ENCODE measurements at regions not wholly inside any gene's neighbourhood (a gene's known extent, or its start where the extent isn't known, plus 50 kb on each side); places are given as distances from the start of the nearest gene placed in this dataset.
"Not testable (repeated sequence)": the region's sequence is repeated elsewhere in the genome, so short reads cannot be mapped to it uniquely, and the experiment has no call there.

DNA sequence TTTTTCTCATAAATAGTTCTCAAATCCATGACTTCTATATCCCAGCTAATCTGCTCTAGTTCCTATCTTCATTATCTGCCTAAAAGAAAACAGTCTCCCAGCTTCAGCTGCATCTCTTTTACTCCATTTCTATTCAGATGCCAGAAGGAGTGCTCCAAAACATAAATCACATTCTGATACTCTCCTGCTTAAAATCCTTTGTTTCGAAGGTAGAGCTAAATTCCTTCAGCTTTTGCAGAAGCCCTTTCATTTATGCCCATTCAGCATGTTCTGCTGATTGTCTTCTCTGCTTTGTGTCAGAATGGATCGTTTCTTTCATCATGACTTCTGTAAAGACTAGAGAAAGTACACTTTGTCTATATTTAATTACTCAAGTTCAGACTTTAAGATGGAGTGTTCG, 440.1 kb upstream of the SMIM31 start:
- Mint-ChIP-seq H3K27ac (no peak overlapping the region), H3K4me3 (no peak overlapping the region), H3K36me3 (no peaks in the 10 kb centered on the region), H3K27me3 (no peaks in the 10 kb centered on the region), H3K4me1 (no peaks in the 10 kb centered on the region), H3K9me3 (no peaks in the 10 kb centered on the region)
- ATAC-seq (ENCODE audit: low read depth): no peak
- no peak for DNase-seq
- POLR2A ChIA-PET: no interaction called here

- Mint-ChIP-seq H3K4me3 (no peak overlapping the region), H3K36me3 (no peaks in the 10 kb centered on the region), H3K27ac (no peak overlapping the region), H3K27me3 (no peaks in the 10 kb centered on the region), H3K9me3 (no peaks in the 10 kb centered on the region), H3K4me1 (no peaks in the 10 kb centered on the region)
- no peak for DNase-seq
- POLR2A ChIA-PET: no interaction called here
- ATAC-seq (ENCODE audit: low read depth): no peak
These were observed 435.6 kb upstream of the SMIM31 start for GRCh38 chr4:164318350-164318749.

GRCh38 chr4:164319688-164320087, 434.2 kb upstream of the SMIM31 start:
- no peaks in the 10 kb centered on the region for H3K4me1 Mint-ChIP-seq
- DNase-seq (no peak), ATAC-seq (ENCODE audit: low read depth) (no peak)
- no peaks in the 10 kb centered on the region for H3K36me3 Mint-ChIP-seq
- H3K4me3 Mint-ChIP-seq: no peak overlapping the region
- no peak overlapping the region for H3K27ac Mint-ChIP-seq
- POLR2A ChIA-PET: no interaction called here
- no peaks in the 10 kb centered on the region for H3K27me3 Mint-ChIP-seq
- no peaks in the 10 kb centered on the region for H3K9me3 Mint-ChIP-seq

- Mint-ChIP-seq H3K9me3 (no peaks in the 10 kb centered on the region), H3K36me3 (no peaks in the 10 kb centered on the region), H3K4me1 (no peaks in the 10 kb centered on the region), H3K27ac (no peak overlapping the region), H3K4me3 (no peak overlapping the region), H3K27me3 (no peaks in the 10 kb centered on the region)
- POLR2A ChIA-PET: no interaction called here
- DNase-seq (no peak), ATAC-seq (ENCODE audit: low read depth) (no peak)
These were observed 433.1 kb upstream of the SMIM31 start for GRCh38 chr4:164320847-164321246.

DNA sequence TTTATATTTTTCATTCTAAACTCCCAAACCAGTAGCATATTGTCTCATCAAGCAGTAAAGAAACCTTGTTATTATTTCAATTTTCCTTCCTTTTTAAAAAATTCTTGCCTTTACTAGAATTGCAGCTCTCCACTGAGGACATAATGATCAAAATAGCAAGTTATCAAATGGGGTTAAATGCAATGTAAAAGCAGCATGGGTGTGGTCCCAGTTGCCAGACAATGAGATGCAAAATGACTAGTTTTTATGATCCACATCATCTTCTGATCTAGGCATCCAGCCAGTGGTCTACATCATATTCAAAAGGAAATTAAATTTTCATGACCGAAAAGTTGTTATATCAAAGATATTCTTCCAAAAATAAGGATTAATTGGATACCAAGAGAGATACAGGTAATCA, 427.9 kb upstream of the SMIM31 start:
- POLR2A ChIA-PET: no interaction called here
- Mint-ChIP-seq H3K9me3 (no peaks in the 10 kb centered on the region), H3K27me3 (no peaks in the 10 kb centered on the region), H3K4me3 (no peak overlapping the region), H3K27ac (no peak overlapping the region), H3K36me3 (no peaks in the 10 kb centered on the region), H3K4me1 (no peaks in the 10 kb centered on the region)
- ATAC-seq (ENCODE audit: low read depth) (no peak), DNase-seq (no peak)

DNA sequence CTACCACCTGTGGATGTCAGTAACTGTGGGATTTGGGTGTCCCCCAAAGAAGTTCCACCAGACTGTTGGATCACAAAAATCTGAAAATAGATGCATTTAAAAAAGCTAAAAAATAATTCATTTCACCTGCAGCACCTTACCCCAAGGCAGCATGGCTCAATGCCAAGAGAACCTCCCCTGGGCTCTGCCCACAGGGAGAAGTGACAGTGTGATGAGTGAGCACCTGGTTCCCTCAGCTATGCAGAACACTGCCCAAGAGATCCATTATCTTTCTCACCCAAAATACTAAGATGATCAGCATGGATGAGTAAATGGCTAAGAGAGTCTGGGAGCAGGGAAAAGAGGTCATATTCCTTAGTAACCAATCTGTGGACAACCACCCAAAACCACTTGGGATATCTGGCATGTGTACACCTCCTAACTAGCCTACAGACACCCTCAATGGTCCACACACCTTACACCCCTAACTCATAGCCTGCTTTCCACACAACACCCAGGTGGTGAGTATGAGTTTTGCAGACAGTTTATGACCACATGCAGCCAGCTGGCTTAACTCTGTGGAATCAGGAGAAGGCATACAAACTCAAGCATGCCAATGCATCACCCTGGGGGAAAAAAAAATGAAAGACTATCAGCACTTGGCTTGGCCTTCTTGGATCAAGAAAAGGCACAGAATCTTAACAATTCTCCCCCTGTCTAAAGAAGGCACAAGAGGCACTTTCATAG, 416.5 kb upstream of the SMIM31 start:
- ATAC-seq (ENCODE audit: low read depth) (no peak), DNase-seq (no peak)
- H3K4me1 Mint-ChIP-seq: no peaks in the 10 kb centered on the region

GRCh38 chr4:164343472-164343976, 410.4 kb upstream of the SMIM31 start:
- POLR2A ChIA-PET: no interaction called here
- Mint-ChIP-seq H3K4me1 (no peaks in the 10 kb centered on the region), H3K4me3 (no peak overlapping the region)

More for the DNA sequence above, 416.5 kb upstream of the SMIM31 start:
- no peak overlapping the region for H3K4me3 Mint-ChIP-seq
- H3K27ac Mint-ChIP-seq: no peak overlapping the region
- POLR2A ChIA-PET: no interaction called here
- no peaks in the 10 kb centered on the region for H3K27me3 Mint-ChIP-seq
- no peaks in the 10 kb centered on the region for H3K36me3 Mint-ChIP-seq
- peaks cover 2% of the 10 kb centered on the region for H3K9me3 Mint-ChIP-seq

DNA sequence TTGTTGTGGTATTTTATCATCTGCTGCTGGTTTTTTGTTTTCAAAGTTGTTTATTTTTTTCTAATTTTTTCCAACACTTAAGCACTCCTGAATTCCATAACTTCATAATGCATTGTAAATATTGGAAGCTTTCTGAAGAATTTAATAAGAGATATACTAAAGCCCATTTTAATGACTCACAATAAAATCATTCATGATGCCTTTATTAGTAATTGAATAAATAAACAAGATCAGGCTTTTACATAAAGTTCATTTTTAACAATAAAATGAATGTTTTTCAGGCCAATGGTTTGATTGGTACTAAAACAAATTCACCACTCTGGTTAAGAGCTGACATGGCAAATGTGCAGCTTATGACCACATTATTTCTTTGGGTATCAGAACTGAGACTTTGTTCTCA, 408.2 kb upstream of the SMIM31 start:
- ATAC-seq (ENCODE audit: low read depth): no peak

More at GRCh38 chr4:164343472-164343976, 410.4 kb upstream of the SMIM31 start:
- ATAC-seq (ENCODE audit: low read depth) (no peak), DNase-seq (no peak)
- Mint-ChIP-seq H3K27me3 (no peaks in the 10 kb centered on the region), H3K9me3 (peaks cover 2% of the 10 kb centered on the region), H3K36me3 (no peaks in the 10 kb centered on the region), H3K27ac (no peak overlapping the region)

GRCh38 chr4:164350061-164350460, 403.9 kb upstream of the SMIM31 start:
- ATAC-seq (ENCODE audit: low read depth): no peak
- H3K4me3 Mint-ChIP-seq: no peak overlapping the region
- no peaks in the 10 kb centered on the region for H3K4me1 Mint-ChIP-seq
- no peak for DNase-seq
- H3K27ac Mint-ChIP-seq: no peak overlapping the region
- POLR2A ChIA-PET: no interaction called here
- no peaks in the 10 kb centered on the region for H3K27me3 Mint-ChIP-seq
- no peaks in the 10 kb centered on the region for H3K36me3 Mint-ChIP-seq
- H3K9me3 Mint-ChIP-seq: no peaks in the 10 kb centered on the region

More for the DNA sequence above, 408.2 kb upstream of the SMIM31 start:
- no peak overlapping the region for H3K4me3 Mint-ChIP-seq
- no peaks in the 10 kb centered on the region for H3K4me1 Mint-ChIP-seq
- H3K27ac Mint-ChIP-seq: no peak overlapping the region
- peaks cover under 1% of the 10 kb centered on the region for H3K9me3 Mint-ChIP-seq
- no peaks in the 10 kb centered on the region for H3K27me3 Mint-ChIP-seq
- no peak for DNase-seq
- H3K36me3 Mint-ChIP-seq: no peaks in the 10 kb centered on the region
- POLR2A ChIA-PET: interaction anchor here (0.6 kb wide), 1 partner anchor 173 kb away, joined by 3 read pairs; no protein-coding TSS in a partner anchor

DNA sequence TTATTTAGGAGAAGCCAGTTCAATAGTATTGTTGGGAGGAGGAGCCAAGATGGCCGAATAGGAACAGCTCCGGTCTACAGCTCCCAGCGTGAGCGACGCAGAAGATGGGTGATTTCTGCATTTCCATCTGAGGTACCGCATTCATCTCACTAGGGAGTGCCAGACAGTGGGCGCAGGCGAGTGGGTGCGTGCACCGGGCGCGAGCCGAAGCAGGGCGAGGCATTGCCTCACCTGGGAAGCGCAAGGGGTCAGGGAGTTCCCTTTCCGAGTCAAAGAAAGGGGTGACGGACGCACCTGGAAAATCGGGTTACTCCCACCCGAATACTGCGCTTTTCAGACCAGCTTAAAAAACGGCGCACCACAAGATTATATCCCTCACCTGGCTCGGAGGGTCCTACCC, 403.2 kb upstream of the SMIM31 start:
- ATAC-seq (ENCODE audit: low read depth); H3K36me3 Mint-ChIP-seq; DNase-seq; H3K4me1 Mint-ChIP-seq; H3K27me3 Mint-ChIP-seq; H3K9me3 Mint-ChIP-seq; H3K4me3 Mint-ChIP-seq; H3K27ac Mint-ChIP-seq; POLR2A ChIA-PET: not testable (repeated sequence)

- ATAC-seq (ENCODE audit: low read depth) (no peak), DNase-seq (no peak)
- Mint-ChIP-seq H3K4me3 (no peak overlapping the region), H3K27me3 (no peaks in the 10 kb centered on the region), H3K27ac (no peak overlapping the region), H3K36me3 (no peaks in the 10 kb centered on the region), H3K4me1 (no peaks in the 10 kb centered on the region), H3K9me3 (no peaks in the 10 kb centered on the region)
- POLR2A ChIA-PET: no interaction called here
These were observed 396.0 kb upstream of the SMIM31 start for GRCh38 chr4:164357957-164358356.

DNA sequence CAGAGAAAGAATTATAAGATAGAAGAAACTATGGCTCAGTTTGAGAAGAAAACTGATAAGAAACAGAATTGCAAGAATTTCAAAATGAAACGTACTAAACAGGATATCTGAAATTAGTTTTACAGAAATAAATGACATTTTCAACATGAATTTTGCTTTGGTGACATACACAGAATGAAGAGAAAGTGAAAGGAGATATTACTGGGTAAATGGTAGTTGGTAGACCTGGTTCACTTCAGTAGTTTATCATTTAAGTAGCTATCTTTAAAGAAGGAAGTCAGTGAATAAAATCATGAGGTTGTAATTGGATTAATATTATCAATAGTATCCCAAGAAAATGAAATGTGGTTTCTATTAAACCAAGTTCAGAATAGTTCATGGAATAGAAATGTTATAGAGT, 395.5 kb upstream of the SMIM31 start:
- POLR2A ChIA-PET: no interaction called here
- Mint-ChIP-seq H3K27me3 (no peaks in the 10 kb centered on the region), H3K4me3 (no peak overlapping the region), H3K9me3 (no peaks in the 10 kb centered on the region), H3K4me1 (no peaks in the 10 kb centered on the region), H3K36me3 (no peaks in the 10 kb centered on the region), H3K27ac (no peak overlapping the region)
- no peak for ATAC-seq (ENCODE audit: low read depth)
- no peak for DNase-seq

GRCh38 chr4:164359881-164360280, 394.1 kb upstream of the SMIM31 start:
- H3K4me3 Mint-ChIP-seq: no peak overlapping the region
- POLR2A ChIA-PET: no interaction called here
- no peak for DNase-seq
- no peak for ATAC-seq (ENCODE audit: low read depth)
- H3K9me3 Mint-ChIP-seq: no peaks in the 10 kb centered on the region
- H3K36me3 Mint-ChIP-seq: no peaks in the 10 kb centered on the region
- H3K27ac Mint-ChIP-seq: no peak overlapping the region
- no peaks in the 10 kb centered on the region for H3K4me1 Mint-ChIP-seq
- no peaks in the 10 kb centered on the region for H3K27me3 Mint-ChIP-seq

DNA sequence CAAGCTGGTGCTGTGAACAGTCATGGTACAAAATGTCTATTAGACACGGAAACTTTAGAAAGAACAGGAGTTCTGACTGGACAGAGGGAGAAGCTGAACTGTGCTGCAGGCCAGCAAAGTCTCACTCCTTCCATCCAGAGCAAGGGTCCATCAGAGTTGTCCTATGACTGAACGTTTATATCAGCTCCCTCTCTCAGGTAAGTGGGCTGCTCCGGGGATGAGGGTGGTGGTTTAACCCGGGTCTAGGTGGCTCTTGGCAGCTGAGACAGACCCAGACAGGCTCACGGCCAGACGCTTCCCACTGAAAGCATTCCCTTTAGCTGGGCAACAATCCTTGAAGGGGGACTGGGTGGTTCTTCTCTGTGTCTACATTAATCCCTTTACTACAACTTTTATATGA, 385.0 kb upstream of the SMIM31 start:
- POLR2A ChIA-PET: no interaction called here
- no peak overlapping the region for H3K4me3 Mint-ChIP-seq
- no peaks in the 10 kb centered on the region for H3K4me1 Mint-ChIP-seq

More for the DNA sequence above, 385.0 kb upstream of the SMIM31 start:
- ATAC-seq (ENCODE audit: low read depth) (no peak), DNase-seq (no peak)
- Mint-ChIP-seq H3K36me3 (no peaks in the 10 kb centered on the region), H3K27ac (no peak overlapping the region), H3K27me3 (no peaks in the 10 kb centered on the region), H3K9me3 (no peaks in the 10 kb centered on the region)
